ENCODE measurements at regions not wholly inside any gene's neighbourhood (a gene's known extent, or its start where the extent isn't known, plus 50 kb on each side); places are given as distances from the start of the nearest gene placed in this dataset.

DNA sequence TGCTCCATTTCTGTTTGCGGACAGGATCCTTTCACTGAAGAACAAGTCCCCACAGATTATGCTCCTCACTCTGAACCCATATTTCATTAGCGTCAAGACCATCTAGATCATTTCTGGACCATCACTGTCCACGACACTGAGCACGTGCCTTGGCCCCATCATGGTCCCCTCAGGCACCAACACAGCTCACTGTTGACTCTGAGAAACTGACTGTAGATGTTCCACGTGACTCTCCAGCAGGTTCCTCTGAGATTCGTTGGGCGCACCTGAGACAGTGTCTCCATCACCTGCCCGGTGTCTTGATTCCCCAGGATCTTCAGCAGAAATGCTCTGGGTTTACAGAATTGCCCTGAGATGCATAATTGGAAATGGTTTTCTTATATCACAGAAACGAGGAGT lies 985.4 kb downstream of the TMEM121 start:
- no peak for TF ChIP-seq POLR2A (IDR thresholded peaks at IDR 0.05; ENCODE audit: low read depth, low read length)
- no peak for TF ChIP-seq SPI1 (IDR thresholded peaks at IDR 0.05; ENCODE audit: low read depth, low read length)
- TF ChIP-seq POLR2AphosphoS5 (IDR thresholded peaks at IDR 0.05; ENCODE audit: low read depth, low read length): no peak
